ENCODE measurements at regions not wholly inside any gene's neighbourhood (a gene's known extent, or its start where the extent isn't known, plus 50 kb on each side); places are given as distances from the start of the nearest gene placed in this dataset.

- Histone ChIP-seq H3K9me2 (ENCODE audit: insufficient read depth) (no peaks in the 10 kb centered on the region), H3K4me2 (ENCODE audit: low read length) (no peak overlapping the region), H3K9ac (ENCODE audit: low read length) (no peak overlapping the region), H2AFZ (ENCODE audit: low read depth, low read length, poor library complexity, severe bottlenecking) (no peak overlapping the region), H3K9me3 (ENCODE audit: control insufficient read depth in 1 of 2, insufficient read depth in 1 of 2, low read depth in 1 of 2, low read length in 2 of 2) (no peaks in the 10 kb centered on the region), H3K27ac (ENCODE audit: low read depth, low read length) (no peak overlapping the region), H3K79me2 (ENCODE audit: insufficient read depth, low read length) (no peaks in the 10 kb centered on the region), H3K4me3 (replicated peaks in 1 of 2; ENCODE audit: low read depth in 1 of 2, low read length in 2 of 2) (no peak overlapping the region), H3K36me3 (ENCODE audit: control insufficient read depth in 1 of 2, insufficient read depth in 2 of 2, low read length in 2 of 2) (no peaks in the 10 kb centered on the region), H3K27me3 (ENCODE audit: insufficient read depth, low read length) (no peaks in the 10 kb centered on the region), H4K20me1 (ENCODE audit: insufficient read depth) (no peaks in the 10 kb centered on the region), H3K4me1 (ENCODE audit: control insufficient read depth in 1 of 2, insufficient read depth in 2 of 2, low read length in 2 of 2) (no peaks in the 10 kb centered on the region)
- no TSS peak for BruUV-seq (replicated peaks)
- DNase-seq (ENCODE audit: low read depth, low spot score) (no peak), ATAC-seq (no peak)
- TF ChIP-seq ZBTB33 (IDR thresholded peaks at IDR 0.05; ENCODE audit: extremely low read depth, insufficient replicate concordance, low read length) (no peak), REST (IDR thresholded peaks at IDR 0.05; ENCODE audit: low read depth) (no peak), FOSL1 (IDR thresholded peaks at IDR 0.05; ENCODE audit: low read depth) (no peak), ELF1 (IDR thresholded peaks at IDR 0.05; ENCODE audit: borderline replicate concordance, low read depth) (no peak), POLR2A (IDR thresholded peaks at IDR 0.05; ENCODE audit: borderline replicate concordance, extremely low read depth, insufficient read depth, insufficient read length) (no peak), JUND (IDR thresholded peaks at IDR 0.05) (no peak), ZFX (IDR thresholded peaks at IDR 0.05) (no peak), SP1 (IDR thresholded peaks at IDR 0.05; ENCODE audit: low read depth) (no peak), CEBPB (IDR thresholded peaks at IDR 0.05; ENCODE audit: low read depth) (no peak), MAX (IDR thresholded peaks at IDR 0.05) (no peak), EGR1 (IDR thresholded peaks at IDR 0.05; ENCODE audit: low read depth) (no peak), EZH2phosphoT487 (IDR thresholded peaks at IDR 0.05; ENCODE audit: borderline replicate concordance) (no peak), RAD21 (IDR thresholded peaks at IDR 0.05; ENCODE audit: low read depth) (no peak), TCF7L2 (IDR thresholded peaks at IDR 0.05; ENCODE audit: borderline replicate concordance, extremely low read depth, insufficient read depth, insufficient read length) (no peak), CBX3 (IDR thresholded peaks at IDR 0.05; ENCODE audit: low read depth) (no peak)
- RAD21 ChIA-PET (ENCODE audit: low non-redundant PET in 1 of 2, low total read pairs in 2 of 2, uncharacterized antibody in 2 of 2, unreplicated experiment in 2 of 2) = no interaction called here
- CTCF ChIA-PET = no interaction called here
- POLR2A ChIA-PET = no interaction called here
- intact Hi-C loops (cut with micrococcal nuclease) = no loop called here
Measured at GRCh38 chr11:29485641-29486040, 531.2 kb downstream of the KCNA4 start.
